GM18520 (cell line): ENCODE measurements at regions not wholly inside any gene's neighbourhood (a gene's known extent, or its start where the extent isn't known, plus 50 kb on each side); places are given as distances from the start of the nearest gene placed in this dataset.
"Not testable (repeated sequence)": the region's sequence is repeated elsewhere in the genome, so short reads cannot be mapped to it uniquely, and the experiment has no call there.

Experiments
- ATAC-seq: cut with Tn5 transposase; IDR thresholded peaks from one replicate; pipeline ENCODE4 v1.9.1; 2021; ENCODE audit not compliant: unreplicated experiment

- no peak for ATAC-seq
These were observed 106.7 kb upstream of the KDM7A start for GRCh38 chr7:140283472-140283871.

GRCh38 chr7:140281960-140282359 lies 105.2 kb upstream of the KDM7A start:
- ATAC-seq: no peak

- no peak for ATAC-seq
These were observed 104.5 kb upstream of the KDM7A start for GRCh38 chr7:140281255-140281654.

GRCh38 chr7:140276001-140276400 lies 99.2 kb upstream of the KDM7A start:
- no peak for ATAC-seq

- no peak for ATAC-seq
These were observed 98.5 kb upstream of the KDM7A start for GRCh38 chr7:140275069-140275965.

GRCh38 chr7:140273417-140273816 lies 96.6 kb upstream of the KDM7A start:
- no peak for ATAC-seq

- ATAC-seq: not testable (repeated sequence)
These were observed 94.8 kb upstream of the KDM7A start for GRCh38 chr7:140271643-140271968.

GRCh38 chr7:140269004-140269638 lies 92.3 kb upstream of the KDM7A start:
- no peak for ATAC-seq

- ATAC-seq: no peak
These were observed 90.8 kb upstream of the KDM7A start for GRCh38 chr7:140267381-140268226.

GRCh38 chr7:140263277-140263676 lies 86.5 kb upstream of the KDM7A start:
- ATAC-seq: no peak

- ATAC-seq: no peak
These were observed 85.6 kb upstream of the KDM7A start for GRCh38 chr7:140262242-140262903.

- no peak for ATAC-seq
These were observed 84.7 kb upstream of the KDM7A start for GRCh38 chr7:140261522-140261921.

GRCh38 chr7:140261105-140261486 lies 84.3 kb upstream of the KDM7A start:
- no peak for ATAC-seq

GRCh38 chr7:140260352-140261104 lies 83.7 kb upstream of the KDM7A start:
- no peak for ATAC-seq

GRCh38 chr7:140257278-140257677 lies 80.5 kb upstream of the KDM7A start:
- ATAC-seq: not testable (repeated sequence)

- not testable (repeated sequence) for ATAC-seq
These were observed 78.2 kb upstream of the KDM7A start for GRCh38 chr7:140254976-140255375.

- ATAC-seq: no peak
These were observed 72.4 kb upstream of the KDM7A start for GRCh38 chr7:140249036-140249806.

GRCh38 chr7:140247559-140247958 lies 70.8 kb upstream of the KDM7A start:
- no peak for ATAC-seq

- ATAC-seq: no peak
These were observed 68.9 kb upstream of the KDM7A start for GRCh38 chr7:140245611-140246105.
